Esophagus muscularis mucosa (tissue), 4 donors: ENCODE measurements at regions not wholly inside any gene's neighbourhood (a gene's known extent, or its start where the extent isn't known, plus 50 kb on each side); places are given as distances from the start of the nearest gene placed in this dataset.

ENCODE experiments used
- DNase-seq: peaks from one replicate; pipeline ENCODE4 v3.0.0-alpha.2; 2017; ENCODE audit errors: extremely low spot score
- H3K27ac ChIP-seq, 4 donors: fragments of 200-600 bp; sonication (generic); replicated peaks in 1 of 4; 1 replicate in 3 of 4; 2 replicates in 1 of 4; pipeline ENCODE4 v1.5.1; 2016 to 2019; ENCODE audit warnings: mild to moderate bottlenecking in 1 of 4
- H3K27me3 ChIP-seq, 4 donors: fragments of 200-600 bp; sonication (generic); one replicate each; pipeline versions ENCODE4 v1.5.1 to v1.6.0; 2016 to 2019
- H3K36me3 ChIP-seq, 4 donors: fragments of 200-600 bp; sonication (generic); one replicate each; pipeline ENCODE4 v1.5.1; 2016 to 2019
- H3K4me1 ChIP-seq, 4 donors: fragments of 200-600 bp; sonication (generic); one replicate each; pipeline ENCODE4 v1.5.1; 2016 to 2019
- H3K4me3 ChIP-seq, 4 donors: fragments of 200-600 bp; sonication (generic); 1 replicate in 2 of 4; 2 replicates in 2 of 4; pipeline ENCODE4 v1.5.1; 2016 to 2019; ENCODE audit warnings: mild to moderate bottlenecking in 4 of 4, moderate library complexity in 1 of 4
- H3K9me3 ChIP-seq, 4 donors: fragments of 200-600 bp; sonication (generic); 1 replicate in 3 of 4; 2 replicates in 1 of 4; pipeline ENCODE4 v1.5.1; 2016 to 2019
- CTCF ChIP-seq, 3 experiments: fragments of 200-600 bp in 2 of 3; fragments of 450-650 bp in 1 of 3; sonication (generic) in 2 of 3; IDR thresholded peaks; one replicate each; pipeline ENCODE4 v1.5.1; 2017 to 2019; ENCODE audit warnings: antibody characterized with exemption in 3 of 3, mild to moderate bottlenecking in 2 of 3, moderate library complexity in 1 of 3
- EP300 ChIP-seq: sonication (generic); formaldehyde crosslinking; IDR thresholded peaks from one replicate; pipeline ENCODE4 v1.6.1; 2017; ENCODE audit warnings: antibody characterized with exemption
- POLR2A ChIP-seq: fragments of 450-650 bp; IDR thresholded peaks from one replicate; pipeline ENCODE4 v1.6.1; 2017; ENCODE audit warnings: antibody characterized with exemption, moderate library complexity, mild to moderate bottlenecking, low read depth
- POLR2AphosphoS5 ChIP-seq, 2 donors: sonication (generic); formaldehyde crosslinking; IDR thresholded peaks; one replicate each; pipeline ENCODE4 v1.6.1; 2017; ENCODE audit warnings: antibody characterized with exemption in 2 of 2
- WGBS: methylation state at CpG from one replicate; pipeline ENCODE4 v1.1.5; 2018; 5-methylcytosine and 5-hydroxymethylcytosine counted together
- intact Hi-C: fragments of 100-400 bp; cut with DNase I; formaldehyde crosslinking; loops from one replicate; pipeline ENCODE4 v1.15.1; 2023

- Histone ChIP-seq H3K27me3 (no peaks in the 10 kb centered on the region), H3K36me3 (no peaks in the 10 kb centered on the region), H3K4me1 (peaks cover 0 to 12% (median 4%) of the 10 kb centered on the region in 4 donors), H3K4me3 (no peak overlapping the region), H3K27ac (no peak overlapping the region), H3K9me3 (no peaks in the 10 kb centered on the region)
- WGBS, result 44% methylated on average over 5 of the region's 5 CpGs
- intact Hi-C loops, result no loop called here
- no peak for TF ChIP-seq EP300
- TF ChIP-seq POLR2A, result no peak
- no peak for TF ChIP-seq CTCF (IDR thresholded peaks at IDR 0.05)
- no peak for TF ChIP-seq POLR2AphosphoS5 (IDR thresholded peaks at IDR 0.05)
- no peak for DNase-seq
Measured at GRCh38 chr5:167472566-167473108, 818.8 kb upstream of the WWC1 start.

- Histone ChIP-seq H3K36me3 (no peaks in the 10 kb centered on the region), H3K9me3 (no peaks in the 10 kb centered on the region), H3K27me3 (no peaks in the 10 kb centered on the region), H3K4me1 (no peaks in the 10 kb centered on the region), H3K27ac (no peak overlapping the region), H3K4me3 (no peak overlapping the region)
- intact Hi-C loops, result no loop called here
- WGBS, result 30% methylated on average over 2 of the region's 2 CpGs
- TF ChIP-seq EP300, result no peak
- no peak for TF ChIP-seq POLR2A
- no peak for TF ChIP-seq CTCF (IDR thresholded peaks at IDR 0.05)
- no peak for DNase-seq
Measured at GRCh38 chr5:167478188-167478587, 813.3 kb upstream of the WWC1 start.

GRCh38 chr5:167479779-167480178 lies 811.7 kb upstream of the WWC1 start:
- H3K27ac ChIP-seq, result no peak overlapping the region
- no peak overlapping the region for H3K4me3 ChIP-seq
- no peak for TF ChIP-seq POLR2A
- no peak for TF ChIP-seq POLR2AphosphoS5 (IDR thresholded peaks at IDR 0.05)
- no peak for TF ChIP-seq CTCF (IDR thresholded peaks at IDR 0.05)
- no peaks in the 10 kb centered on the region for H3K36me3 ChIP-seq
- H3K4me1 ChIP-seq, result no peaks in the 10 kb centered on the region
- no peak for DNase-seq
- intact Hi-C loops, result no loop called here
- H3K9me3 ChIP-seq, result no peaks in the 10 kb centered on the region
- WGBS, result 76% methylated on average over 4 of the region's 4 CpGs
- no peaks in the 10 kb centered on the region for H3K27me3 ChIP-seq

- no peaks in the 10 kb centered on the region for H3K36me3 ChIP-seq
- intact Hi-C loops, result no loop called here
- H3K27me3 ChIP-seq, result no peaks in the 10 kb centered on the region
- DNase-seq, result no peak
- 87% methylated on average over 8 of the region's 8 CpGs for WGBS
- no peaks in the 10 kb centered on the region for H3K9me3 ChIP-seq
- no peaks in the 10 kb centered on the region for H3K4me1 ChIP-seq
- H3K27ac ChIP-seq, result no peak overlapping the region
- TF ChIP-seq POLR2A, result no peak
- no peak for TF ChIP-seq POLR2AphosphoS5 (IDR thresholded peaks at IDR 0.05)
- TF ChIP-seq EP300, result no peak
- H3K4me3 ChIP-seq, result no peak overlapping the region
Measured at GRCh38 chr5:167481345-167481744, 810.1 kb upstream of the WWC1 start.

GRCh38 chr5:167482555-167482954 lies 808.9 kb upstream of the WWC1 start:
- DNase-seq, result no peak
- no peak for TF ChIP-seq POLR2A
- no peak for TF ChIP-seq POLR2AphosphoS5 (IDR thresholded peaks at IDR 0.05)
- no peak for TF ChIP-seq CTCF (IDR thresholded peaks at IDR 0.05)
- no peak for TF ChIP-seq EP300
- Histone ChIP-seq H3K27ac (no peak overlapping the region), H3K4me3 (no peak overlapping the region), H3K27me3 (no peaks in the 10 kb centered on the region), H3K36me3 (no peaks in the 10 kb centered on the region), H3K9me3 (no peaks in the 10 kb centered on the region), H3K4me1 (no peaks in the 10 kb centered on the region)
- WGBS, result 76% methylated on average over 2 of the region's 2 CpGs
- intact Hi-C loops, result no loop called here
